ENCODE measurements at regions not wholly inside any gene's neighbourhood (a gene's known extent, or its start where the extent isn't known, plus 50 kb on each side); places are given as distances from the start of the nearest gene placed in this dataset.
"Not testable (repeated sequence)": the region's sequence is repeated elsewhere in the genome, so short reads cannot be mapped to it uniquely, and the experiment has no call there.

GRCh38 chr9:126069400-126069955 lies 257.2 kb upstream of the MVB12B start:
- Histone ChIP-seq H3K9me3 (no peaks in the 10 kb centered on the region), H3K27me3 (no peaks in the 10 kb centered on the region), H3K4me3 (no peak overlapping the region), H3K36me3 (no peaks in the 10 kb centered on the region), H3K4me1 (no peaks in the 10 kb centered on the region), H3K27ac (no peak overlapping the region)
- TF ChIP-seq CTCF (IDR thresholded peaks at IDR 0.05) = no peak
- no peak for TF ChIP-seq POLR2A (IDR thresholded peaks at IDR 0.05)
- DNase-seq = no peak

GRCh38 chr9:126070058-126070655 lies 256.5 kb upstream of the MVB12B start:
- no peaks in the 10 kb centered on the region for H3K9me3 ChIP-seq
- no peak for DNase-seq
- H3K27me3 ChIP-seq = no peaks in the 10 kb centered on the region
- no peak overlapping the region for H3K27ac ChIP-seq
- H3K36me3 ChIP-seq = no peaks in the 10 kb centered on the region
- no peak overlapping the region for H3K4me3 ChIP-seq
- no peak for TF ChIP-seq CTCF (IDR thresholded peaks at IDR 0.05)
- no peak for TF ChIP-seq POLR2A (IDR thresholded peaks at IDR 0.05)
- no peaks in the 10 kb centered on the region for H3K4me1 ChIP-seq

GRCh38 chr9:126071076-126071750 lies 255.4 kb upstream of the MVB12B start:
- Histone ChIP-seq H3K36me3 (no peaks in the 10 kb centered on the region), H3K4me3 (no peak overlapping the region), H3K4me1 (no peaks in the 10 kb centered on the region), H3K9me3 (no peaks in the 10 kb centered on the region), H3K27me3 (no peaks in the 10 kb centered on the region), H3K27ac (no peak overlapping the region)
- no peak for TF ChIP-seq POLR2A (IDR thresholded peaks at IDR 0.05)
- no peak for TF ChIP-seq CTCF (IDR thresholded peaks at IDR 0.05)
- no peak for DNase-seq

GRCh38 chr9:126077656-126078055 lies 249.0 kb upstream of the MVB12B start:
- H3K36me3 ChIP-seq, H3K27ac ChIP-seq, H3K4me3 ChIP-seq, H3K9me3 ChIP-seq, DNase-seq, H3K4me1 ChIP-seq, H3K27me3 ChIP-seq: not testable (repeated sequence)

- Histone ChIP-seq H3K4me3 (no peak overlapping the region), H3K27ac (no peak overlapping the region), H3K36me3 (no peaks in the 10 kb centered on the region), H3K27me3 (no peaks in the 10 kb centered on the region), H3K9me3 (no peaks in the 10 kb centered on the region), H3K4me1 (no peaks in the 10 kb centered on the region)
- DNase-seq = no peak
- TF ChIP-seq POLR2A (IDR thresholded peaks at IDR 0.05) (no peak), CTCF (IDR thresholded peaks at IDR 0.05) (no peak)
Observed at GRCh38 chr9:126080641-126081040, 246.0 kb upstream of the MVB12B start.

GRCh38 chr9:126081746-126082145 lies 244.9 kb upstream of the MVB12B start:
- H3K36me3 ChIP-seq = no peaks in the 10 kb centered on the region
- no peak for DNase-seq
- TF ChIP-seq POLR2A (IDR thresholded peaks at IDR 0.05) (no peak), CTCF (IDR thresholded peaks at IDR 0.05) (no peak)

More at GRCh38 chr9:126081746-126082145, 244.9 kb upstream of the MVB12B start:
- no peaks in the 10 kb centered on the region for H3K27me3 ChIP-seq
- no peaks in the 10 kb centered on the region for H3K4me1 ChIP-seq
- H3K9me3 ChIP-seq = no peaks in the 10 kb centered on the region
- no peak overlapping the region for H3K4me3 ChIP-seq
- H3K27ac ChIP-seq = no peak overlapping the region

Data from Peyer's patch (tissue), 4 donors.